HFF-Myc (cell line): ENCODE measurements at regions not wholly inside any gene's neighbourhood (a gene's known extent, or its start where the extent isn't known, plus 50 kb on each side); places are given as distances from the start of the nearest gene placed in this dataset.

Experiments
- DNase-seq: peaks from one replicate; pipeline ENCODE4 v3.0.0-alpha.2; 2011; ENCODE audit warnings: low read depth; ENCODE audit errors: extremely low read depth
- H3K4me3 ChIP-seq: replicated peaks from 2 replicates; pipeline ENCODE4 v1.5.1; 2011; ENCODE audit warnings: low read depth, mild to moderate bottlenecking, control low read depth, low read length
- CTCF ChIP-seq: IDR thresholded peaks from 2 replicates; pipeline ENCODE4 v1.5.1; 2012; ENCODE audit warnings: mild to moderate bottlenecking, low read depth, low read length, control low read depth; ENCODE audit errors: missing control alignments

GRCh38 chr18:26706911-26707351 is 158.6 kb downstream of the AQP4 start:
- TF ChIP-seq CTCF = no peak
- DNase-seq = no peak
- H3K4me3 ChIP-seq = no peak overlapping the region

GRCh38 chr18:26705757-26706156 is 157.4 kb upstream of the KCTD1 start:
- no peak overlapping the region for H3K4me3 ChIP-seq
- TF ChIP-seq CTCF = no peak
- DNase-seq = no peak

GRCh38 chr18:26703170-26703930 is 155.0 kb upstream of the KCTD1 start:
- TF ChIP-seq CTCF = no peak
- no peak overlapping the region for H3K4me3 ChIP-seq
- DNase-seq = no peak

- no peak overlapping the region for H3K4me3 ChIP-seq
- DNase-seq = no peak
- no peak for TF ChIP-seq CTCF
Measured at GRCh38 chr18:26702086-26702485, 153.7 kb upstream of the KCTD1 start.

GRCh38 chr18:26700728-26701127 is 152.4 kb upstream of the KCTD1 start:
- no peak for DNase-seq
- no peak for TF ChIP-seq CTCF
- no peak overlapping the region for H3K4me3 ChIP-seq

GRCh38 chr18:26700201-26700600 is 151.8 kb upstream of the KCTD1 start:
- TF ChIP-seq CTCF = no peak
- DNase-seq = no peak
- no peak overlapping the region for H3K4me3 ChIP-seq
